Keratinocyte (primary cell): ENCODE measurements at regions not wholly inside any gene's neighbourhood (a gene's known extent, or its start where the extent isn't known, plus 50 kb on each side); places are given as distances from the start of the nearest gene placed in this dataset.
A peak's percentile ranks its signal among the peaks of the same experiment; 100 is the strongest.
"Not testable (repeated sequence)": the region's sequence is repeated elsewhere in the genome, so short reads cannot be mapped to it uniquely, and the experiment has no call there.

Source experiments
- DNase-seq: peaks from one replicate; pipeline ENCODE4 v3.0.0-alpha.2; 2011; ENCODE audit warnings: low read depth, missing footprints, low spot score
- FAIRE-seq: peaks from 2 replicates; lab custom pipeline; 2011; peaks lifted over from hg19 to GRCh38; lab: Jason Lieb, UNC
- H2AFZ ChIP-seq: 2 replicates; pipeline ENCODE4 v1.6.0; 2012; ENCODE audit warnings: low read length, control low read depth, inconsistent platforms; ENCODE audit not compliant: control insufficient read depth
- H3K27ac ChIP-seq: 2 replicates; pipeline ENCODE4 v1.5.1; 2011; ENCODE audit warnings: low read length; ENCODE audit not compliant: control insufficient read depth, insufficient read depth
- H3K27me3 ChIP-seq: 3 replicates; pipeline ENCODE4 v1.6.0; 2011; ENCODE audit warnings: low read length; ENCODE audit not compliant: control insufficient read depth, insufficient read depth; ENCODE audit errors: extremely low read depth
- H3K36me3 ChIP-seq, 2 experiments: 2 replicates in 1 of 2; 3 replicates in 1 of 2; pipeline ENCODE4 v1.5.1; 2011; ENCODE audit warnings: low read length in 2 of 2, mild to moderate bottlenecking in 1 of 2; ENCODE audit not compliant: control insufficient read depth in 2 of 2, insufficient read depth in 2 of 2; ENCODE audit errors: extremely low read depth in 1 of 2
- H3K4me1 ChIP-seq: 3 replicates; pipeline ENCODE4 v1.5.1; 2011; ENCODE audit warnings: low read length; ENCODE audit not compliant: control insufficient read depth, insufficient read depth; ENCODE audit errors: extremely low read depth
- H3K4me2 ChIP-seq: 3 replicates; pipeline ENCODE4 v1.6.0; 2011; ENCODE audit warnings: low read depth, low read length; ENCODE audit not compliant: control insufficient read depth, insufficient read depth; ENCODE audit errors: extremely low read depth
- H3K4me3 ChIP-seq, 3 experiments: fragments of 200-600 bp in 1 of 3; sonication (generic) in 1 of 3; 2 replicates in 2 of 3; 3 replicates in 1 of 3; pipeline ENCODE4 v1.5.1; 2011 to 2016; ENCODE audit warnings: low read length in 3 of 3, mild to moderate bottlenecking in 3 of 3, control low read depth in 2 of 3, inconsistent platforms in 1 of 3, low read depth in 1 of 3, mixed read lengths in 1 of 3, mixed run types in 1 of 3, moderate library complexity in 1 of 3; ENCODE audit not compliant: control insufficient read depth in 2 of 3, insufficient read depth in 2 of 3; ENCODE audit errors: extremely low read depth in 1 of 3
- H3K79me2 ChIP-seq: 2 replicates; pipeline ENCODE4 v1.6.0; 2012; ENCODE audit warnings: low read length; ENCODE audit not compliant: control insufficient read depth, insufficient read depth
- H3K9ac ChIP-seq: 3 replicates; pipeline ENCODE4 v1.6.0; 2011; ENCODE audit warnings: low read length; ENCODE audit not compliant: control insufficient read depth, insufficient read depth; ENCODE audit errors: extremely low read depth
- H3K9me1 ChIP-seq: 3 replicates; pipeline ENCODE4 v1.6.0; 2011; ENCODE audit warnings: low read length; ENCODE audit not compliant: control insufficient read depth, insufficient read depth; ENCODE audit errors: extremely low read depth
- H3K9me3 ChIP-seq: 2 replicates; pipeline ENCODE4 v1.5.1; 2012; ENCODE audit warnings: low read depth, low read length; ENCODE audit not compliant: control insufficient read depth
- H4K20me1 ChIP-seq: 3 replicates; pipeline ENCODE4 v1.6.0; 2011; ENCODE audit warnings: low read length; ENCODE audit not compliant: control insufficient read depth, insufficient read depth; ENCODE audit errors: extremely low read depth
- EZH2 ChIP-seq: IDR thresholded peaks from one replicate; pipeline ENCODE4 v1.6.1; 2012; ENCODE audit warnings: inconsistent platforms, mild to moderate bottlenecking, low read length, moderate library complexity
- dilution Hi-C: fragments of 300-500 bp; cut with MboI; formaldehyde crosslinking; loops from one replicate; pipeline ENCODE4 v1.7.0; 2020; ENCODE audit warnings: low sequenced_read_pairs; ENCODE audit not compliant: extremely low pct_ligation_motif_present
- TF ChIP-seq, protein P1 (sequence below), 3 experiments: IDR thresholded peaks in 1 of 3; conservative IDR thresholded peaks in 1 of 3; optimal IDR thresholded peaks in 1 of 3; 2 replicates in 2 of 3; 3 replicates in 1 of 3; pipeline versions ENCODE3 to v1.5.1; 2011; ENCODE audit warnings: low read length in 3 of 3, mild to moderate bottlenecking in 3 of 3, moderate library complexity in 2 of 3, control low read depth in 1 of 3, inconsistent platforms in 1 of 3; ENCODE audit not compliant: insufficient read depth in 2 of 3; ENCODE audit errors: extremely low read depth in 1 of 3

DNA sequence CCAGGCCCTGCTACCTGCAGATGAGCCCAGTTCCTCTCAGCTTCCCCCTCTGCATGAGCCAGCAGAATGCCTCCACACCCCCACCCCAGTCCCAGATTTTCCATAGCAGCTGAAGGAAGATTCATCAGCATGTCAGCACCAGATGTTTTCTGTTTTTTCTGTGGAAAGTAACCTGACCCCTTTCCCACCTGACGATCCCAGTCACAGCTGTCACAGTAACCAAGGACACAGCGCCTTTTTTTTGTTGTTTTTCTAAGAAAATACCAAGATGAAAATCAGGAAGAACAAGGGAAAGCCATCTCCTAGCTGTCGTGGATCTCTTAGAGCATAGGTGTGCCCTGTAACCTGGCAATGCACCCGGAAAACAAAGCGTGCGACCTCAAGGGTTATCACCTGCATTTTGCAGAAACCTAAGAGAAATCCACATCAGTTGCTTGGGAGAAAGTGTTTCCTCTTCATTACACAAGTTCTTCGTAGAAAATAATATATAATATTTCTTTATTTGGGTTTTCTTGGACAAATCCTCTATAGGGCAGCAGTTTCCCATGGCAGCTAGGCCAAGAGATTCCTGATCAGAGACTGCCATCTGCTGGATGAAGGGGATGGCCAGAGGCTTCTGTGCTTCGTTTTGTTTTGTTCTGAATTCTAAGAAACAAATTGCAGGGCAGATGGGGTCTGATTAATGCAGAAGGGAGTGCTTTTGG lies 401.9 kb downstream of the TNS3 start:
- no peaks in the 10 kb centered on the region for H3K36me3 ChIP-seq
- H4K20me1 ChIP-seq, result no peaks in the 10 kb centered on the region
- H3K27me3 ChIP-seq, result peaks cover 9% of the 10 kb centered on the region
- H3K79me2 ChIP-seq, result no peaks in the 10 kb centered on the region
- H3K9me3 ChIP-seq, result no peaks in the 10 kb centered on the region
- no peaks in the 10 kb centered on the region for H3K4me1 ChIP-seq
- dilution Hi-C loops, result no loop called here
- no peak overlapping the region for H3K4me2 ChIP-seq
- H3K27ac ChIP-seq, result no peak overlapping the region
- no peak overlapping the region for H3K4me3 ChIP-seq
- FAIRE-seq, result peak; percentile 79
- H3K9me1 ChIP-seq, result no peaks in the 10 kb centered on the region
- no peak for DNase-seq
- H2AFZ ChIP-seq, result no peak overlapping the region
- H3K9ac ChIP-seq, result no peak overlapping the region
- TF ChIP-seq, protein P1, sequence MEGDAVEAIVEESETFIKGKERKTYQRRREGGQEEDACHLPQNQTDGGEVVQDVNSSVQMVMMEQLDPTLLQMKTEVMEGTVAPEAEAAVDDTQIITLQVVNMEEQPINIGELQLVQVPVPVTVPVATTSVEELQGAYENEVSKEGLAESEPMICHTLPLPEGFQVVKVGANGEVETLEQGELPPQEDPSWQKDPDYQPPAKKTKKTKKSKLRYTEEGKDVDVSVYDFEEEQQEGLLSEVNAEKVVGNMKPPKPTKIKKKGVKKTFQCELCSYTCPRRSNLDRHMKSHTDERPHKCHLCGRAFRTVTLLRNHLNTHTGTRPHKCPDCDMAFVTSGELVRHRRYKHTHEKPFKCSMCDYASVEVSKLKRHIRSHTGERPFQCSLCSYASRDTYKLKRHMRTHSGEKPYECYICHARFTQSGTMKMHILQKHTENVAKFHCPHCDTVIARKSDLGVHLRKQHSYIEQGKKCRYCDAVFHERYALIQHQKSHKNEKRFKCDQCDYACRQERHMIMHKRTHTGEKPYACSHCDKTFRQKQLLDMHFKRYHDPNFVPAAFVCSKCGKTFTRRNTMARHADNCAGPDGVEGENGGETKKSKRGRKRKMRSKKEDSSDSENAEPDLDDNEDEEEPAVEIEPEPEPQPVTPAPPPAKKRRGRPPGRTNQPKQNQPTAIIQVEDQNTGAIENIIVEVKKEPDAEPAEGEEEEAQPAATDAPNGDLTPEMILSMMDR (optimal IDR thresholded peaks at IDR 0.05 in 1 of 3, IDR thresholded peaks at IDR 0.05 in 1 of 3, conservative IDR thresholded peaks at IDR 0.05 in 1 of 3; ENCODE audit: extremely low read depth in 1 of 3, insufficient read depth in 2 of 3, low read length in 3 of 3), result peak; percentile 56 to 80 (median 71)
- TF ChIP-seq EZH2, result no peak

DNA sequence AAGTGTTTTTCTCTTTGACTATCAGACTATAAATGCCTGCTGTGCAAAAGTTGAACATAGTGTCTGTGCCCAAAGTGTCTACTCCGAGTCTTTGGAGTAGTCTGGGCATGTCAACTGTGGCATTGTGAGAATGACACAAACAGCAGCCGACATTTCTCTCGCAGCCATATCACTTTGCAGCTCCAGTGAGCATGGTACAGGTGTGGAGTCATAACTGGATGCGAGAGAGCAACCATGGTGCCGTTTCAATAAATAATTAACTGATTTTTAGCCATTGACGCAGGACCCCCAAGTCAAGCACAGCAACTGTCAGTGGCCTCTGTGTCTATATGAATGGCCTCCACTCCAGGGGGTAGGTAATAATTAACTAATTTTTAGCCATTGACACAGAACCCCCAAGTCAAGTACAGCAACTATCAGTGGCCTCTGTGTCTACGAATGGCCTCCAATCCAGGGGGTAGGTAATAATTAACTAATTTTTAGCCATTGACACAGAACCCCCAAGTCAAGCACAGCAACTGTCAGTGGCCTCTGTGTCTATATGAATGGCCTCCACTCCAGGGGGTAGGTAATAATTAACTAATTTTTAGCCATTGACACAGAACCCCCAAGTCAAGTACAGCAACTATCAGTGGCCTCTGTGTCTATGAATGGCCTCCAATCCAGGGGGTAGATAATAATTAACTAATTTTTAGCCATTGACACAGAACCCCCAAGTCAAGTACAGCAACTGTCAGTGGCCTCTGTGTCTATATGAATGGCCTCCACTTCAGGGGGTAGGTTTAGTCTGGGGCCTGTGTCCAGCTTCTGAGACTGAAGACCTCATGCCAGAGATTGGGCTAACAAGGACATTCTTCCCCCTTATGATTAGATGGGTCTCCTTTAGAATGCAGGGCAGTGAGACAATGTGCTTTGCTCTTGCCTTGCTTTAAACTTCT lies 409.0 kb downstream of the TNS3 start:
- H3K4me2 ChIP-seq, FAIRE-seq, DNase-seq, dilution Hi-C loops, H3K36me3 ChIP-seq, H3K27ac ChIP-seq, H3K4me3 ChIP-seq, H3K9me1 ChIP-seq, H4K20me1 ChIP-seq, H3K9ac ChIP-seq, H3K9me3 ChIP-seq, H3K27me3 ChIP-seq, H2AFZ ChIP-seq, H3K79me2 ChIP-seq, H3K4me1 ChIP-seq: not testable (repeated sequence)
